ENCODE measurements at regions not wholly inside any gene's neighbourhood (a gene's known extent, or its start where the extent isn't known, plus 50 kb on each side); places are given as distances from the start of the nearest gene placed in this dataset.

- DNase-seq (ENCODE audit: low read depth in 2 of 2, low spot score in 1 of 2) = no peak
Observed at GRCh38 chr4:67125636-67126514, 419.4 kb downstream of the CENPC start.

- DNase-seq (ENCODE audit: low read depth in 2 of 2, low spot score in 1 of 2) = no peak
Observed at GRCh38 chr4:67124716-67125115, 420.6 kb downstream of the CENPC start.

GRCh38 chr4:67122029-67122428, 423.3 kb downstream of the CENPC start:
- no peak for DNase-seq (ENCODE audit: low read depth in 2 of 2, low spot score in 1 of 2)

GRCh38 chr4:67120369-67120768, 424.9 kb downstream of the CENPC start:
- no peak for DNase-seq (ENCODE audit: low read depth in 2 of 2, low spot score in 1 of 2)

GRCh38 chr4:67109276-67109675, 436.0 kb downstream of the CENPC start:
- DNase-seq (ENCODE audit: low read depth in 2 of 2, low spot score in 1 of 2) = no peak

GRCh38 chr4:67106861-67107460, 438.3 kb downstream of the CENPC start:
- DNase-seq (ENCODE audit: low read depth in 2 of 2, low spot score in 1 of 2) = no peak

GRCh38 chr4:67104145-67104544, 441.2 kb downstream of the CENPC start:
- no peak for DNase-seq (ENCODE audit: low read depth in 2 of 2, low spot score in 1 of 2)

- no peak for DNase-seq (ENCODE audit: low read depth in 2 of 2, low spot score in 1 of 2)
Observed at GRCh38 chr4:67103001-67103747, 442.1 kb downstream of the CENPC start.

GRCh38 chr4:67101612-67102011, 443.7 kb downstream of the CENPC start:
- no peak for DNase-seq (ENCODE audit: low read depth in 2 of 2, low spot score in 1 of 2)

GRCh38 chr4:67092351-67092750, 453.0 kb downstream of the CENPC start:
- no peak for DNase-seq (ENCODE audit: low read depth in 2 of 2, low spot score in 1 of 2)

- no peak for DNase-seq (ENCODE audit: low read depth in 2 of 2, low spot score in 1 of 2)
Observed at GRCh38 chr4:67091673-67092072, 453.6 kb downstream of the CENPC start.

- DNase-seq (ENCODE audit: low read depth in 2 of 2, low spot score in 1 of 2) = peak in 1 of 2 donors; percentile 2
Observed at GRCh38 chr4:67087897-67088296, 457.4 kb downstream of the CENPC start.

- DNase-seq (ENCODE audit: low read depth in 2 of 2, low spot score in 1 of 2) = no peak
Observed at GRCh38 chr4:67084783-67085182, 460.5 kb downstream of the CENPC start.

GRCh38 chr4:67083496-67083895, 461.8 kb downstream of the CENPC start:
- no peak for DNase-seq (ENCODE audit: low read depth in 2 of 2, low spot score in 1 of 2)

- DNase-seq (ENCODE audit: low read depth in 2 of 2, low spot score in 1 of 2) = no peak
Observed at GRCh38 chr4:67082746-67083145, 462.6 kb downstream of the CENPC start.

- no peak for DNase-seq (ENCODE audit: low read depth in 2 of 2, low spot score in 1 of 2)
Observed at GRCh38 chr4:67080046-67080557, 465.2 kb downstream of the CENPC start.

GRCh38 chr4:67071641-67072040, 473.7 kb downstream of the CENPC start:
- DNase-seq (ENCODE audit: low read depth in 2 of 2, low spot score in 1 of 2) = no peak

GRCh38 chr4:67055319-67055718, 490.0 kb downstream of the CENPC start:
- DNase-seq (ENCODE audit: low read depth in 2 of 2, low spot score in 1 of 2) = no peak

GRCh38 chr4:67054896-67055295, 490.4 kb downstream of the CENPC start:
- DNase-seq (ENCODE audit: low read depth in 2 of 2, low spot score in 1 of 2) = no peak

GRCh38 chr4:67052814-67053675, 492.3 kb downstream of the CENPC start:
- DNase-seq (ENCODE audit: low read depth in 2 of 2, low spot score in 1 of 2) = no peak
